ENCODE measurements at regions not wholly inside any gene's neighbourhood (a gene's known extent, or its start where the extent isn't known, plus 50 kb on each side); places are given as distances from the start of the nearest gene placed in this dataset.

GRCh38 chr5:92780057-92780456 lies 801.0 kb downstream of the NR2F1-AS1 start:
- TF ChIP-seq CTCF (IDR thresholded peaks at IDR 0.05; ENCODE audit: extremely low read depth in 1 of 2, insufficient read depth in 1 of 2, low read depth in 1 of 2, low read length in 2 of 2) (no peak), POLR2AphosphoS5 (IDR thresholded peaks at IDR 0.05; ENCODE audit: insufficient read depth, low read depth, low read length) (no peak), EZH2 (IDR thresholded peaks at IDR 0.05; ENCODE audit: borderline replicate concordance, low read depth, low read length, severe bottlenecking) (no peak), MYC (IDR thresholded peaks at IDR 0.05; ENCODE audit: low read depth, low read length) (no peak), POLR2A (IDR thresholded peaks at IDR 0.05; ENCODE audit: low read depth, low read length) (no peak), MAX (IDR thresholded peaks at IDR 0.05; ENCODE audit: insufficient read depth, insufficient read length) (no peak)

Measured in endothelial cell of umbilical vein (primary cell).